Suprapubic skin (tissue), 4 donors: ENCODE measurements at regions not wholly inside any gene's neighbourhood (a gene's known extent, or its start where the extent isn't known, plus 50 kb on each side); places are given as distances from the start of the nearest gene placed in this dataset.

Experiments
- CTCF ChIP-seq, 2 donors: fragments of 200-600 bp in 1 of 2; fragments of 450-650 bp in 1 of 2; sonication (generic) in 1 of 2; IDR thresholded peaks; one replicate each; pipeline ENCODE4 v1.5.1; 2016 to 2019; ENCODE audit warnings: antibody characterized with exemption in 2 of 2, mild to moderate bottlenecking in 1 of 2, moderate library complexity in 1 of 2
- EP300 ChIP-seq: sonication (generic); formaldehyde crosslinking; IDR thresholded peaks from one replicate; pipeline ENCODE4 v1.6.1; 2017; ENCODE audit warnings: antibody characterized with exemption
- POLR2A ChIP-seq, 2 donors: fragments of 450-650 bp; IDR thresholded peaks; one replicate each; pipeline ENCODE4 v1.6.1; 2017; ENCODE audit warnings: antibody characterized with exemption in 2 of 2, mild to moderate bottlenecking in 2 of 2, moderate library complexity in 2 of 2
- POLR2AphosphoS5 ChIP-seq, 3 donors: sonication (generic); formaldehyde crosslinking; IDR thresholded peaks; one replicate each; pipeline ENCODE4 v1.6.1; 2017; ENCODE audit warnings: antibody characterized with exemption in 3 of 3

GRCh38 chr5:167998148-167998767 is 293.2 kb upstream of the WWC1 start:
- TF ChIP-seq POLR2AphosphoS5 (IDR thresholded peaks at IDR 0.05), result no peak
- TF ChIP-seq POLR2A (IDR thresholded peaks at IDR 0.05), result no peak
- TF ChIP-seq EP300, result no peak
- TF ChIP-seq CTCF (IDR thresholded peaks at IDR 0.05), result no peak
